Fibroblast of mammary gland (primary cell): ENCODE measurements at regions not wholly inside any gene's neighbourhood (a gene's known extent, or its start where the extent isn't known, plus 50 kb on each side); places are given as distances from the start of the nearest gene placed in this dataset.
"Not testable (repeated sequence)": the region's sequence is repeated elsewhere in the genome, so short reads cannot be mapped to it uniquely, and the experiment has no call there.

Experiments used
- DNase-seq: peaks from one replicate; pipeline ENCODE4 v3.0.0-alpha.2; 2010; ENCODE audit warnings: low read depth
- H3K4me3 ChIP-seq: 2 replicates; pipeline ENCODE4 v1.5.1; 2011; ENCODE audit warnings: low read depth, mild to moderate bottlenecking, low read length, moderate library complexity; ENCODE audit not compliant: control insufficient read depth
- TF ChIP-seq, protein P1 (sequence below): conservative IDR thresholded peaks from 2 replicates; pipeline ENCODE4 v1.5.1; 2011; ENCODE audit warnings: low read depth, low read length, inconsistent platforms; ENCODE audit not compliant: control insufficient read depth, insufficient read depth

- TF ChIP-seq, protein P1, sequence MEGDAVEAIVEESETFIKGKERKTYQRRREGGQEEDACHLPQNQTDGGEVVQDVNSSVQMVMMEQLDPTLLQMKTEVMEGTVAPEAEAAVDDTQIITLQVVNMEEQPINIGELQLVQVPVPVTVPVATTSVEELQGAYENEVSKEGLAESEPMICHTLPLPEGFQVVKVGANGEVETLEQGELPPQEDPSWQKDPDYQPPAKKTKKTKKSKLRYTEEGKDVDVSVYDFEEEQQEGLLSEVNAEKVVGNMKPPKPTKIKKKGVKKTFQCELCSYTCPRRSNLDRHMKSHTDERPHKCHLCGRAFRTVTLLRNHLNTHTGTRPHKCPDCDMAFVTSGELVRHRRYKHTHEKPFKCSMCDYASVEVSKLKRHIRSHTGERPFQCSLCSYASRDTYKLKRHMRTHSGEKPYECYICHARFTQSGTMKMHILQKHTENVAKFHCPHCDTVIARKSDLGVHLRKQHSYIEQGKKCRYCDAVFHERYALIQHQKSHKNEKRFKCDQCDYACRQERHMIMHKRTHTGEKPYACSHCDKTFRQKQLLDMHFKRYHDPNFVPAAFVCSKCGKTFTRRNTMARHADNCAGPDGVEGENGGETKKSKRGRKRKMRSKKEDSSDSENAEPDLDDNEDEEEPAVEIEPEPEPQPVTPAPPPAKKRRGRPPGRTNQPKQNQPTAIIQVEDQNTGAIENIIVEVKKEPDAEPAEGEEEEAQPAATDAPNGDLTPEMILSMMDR: no peak
- no peak overlapping the region for H3K4me3 ChIP-seq
- DNase-seq: no peak
Measured at GRCh38 chr4:9608300-9608699, 164.1 kb downstream of the DEFB131A start.

DNA sequence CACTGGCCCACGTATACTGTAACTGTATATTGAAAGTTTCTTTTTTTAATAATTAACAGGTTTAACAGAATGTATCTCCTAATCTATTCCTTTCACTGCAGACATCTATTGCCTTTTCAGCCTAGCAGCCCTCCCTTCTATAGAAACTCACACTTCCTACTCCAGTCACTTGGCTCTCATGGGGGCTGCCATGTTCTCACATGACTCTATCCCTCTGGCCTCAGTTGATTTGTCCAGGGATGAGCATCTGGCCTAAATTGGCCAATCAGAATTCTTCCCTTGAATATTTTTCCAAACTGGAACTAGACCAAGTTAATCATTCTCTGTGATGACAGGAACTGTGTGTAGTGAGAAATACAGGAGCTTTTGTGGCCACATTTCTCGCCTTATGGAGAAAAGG lies 166.1 kb downstream of the DEFB131A start:
- H3K4me3 ChIP-seq, DNase-seq: not testable (repeated sequence)

GRCh38 chr4:9611101-9611500 lies 166.9 kb downstream of the DEFB131A start:
- TF ChIP-seq, protein P1: no peak
- H3K4me3 ChIP-seq: no peak overlapping the region
- DNase-seq: no peak

DNA sequence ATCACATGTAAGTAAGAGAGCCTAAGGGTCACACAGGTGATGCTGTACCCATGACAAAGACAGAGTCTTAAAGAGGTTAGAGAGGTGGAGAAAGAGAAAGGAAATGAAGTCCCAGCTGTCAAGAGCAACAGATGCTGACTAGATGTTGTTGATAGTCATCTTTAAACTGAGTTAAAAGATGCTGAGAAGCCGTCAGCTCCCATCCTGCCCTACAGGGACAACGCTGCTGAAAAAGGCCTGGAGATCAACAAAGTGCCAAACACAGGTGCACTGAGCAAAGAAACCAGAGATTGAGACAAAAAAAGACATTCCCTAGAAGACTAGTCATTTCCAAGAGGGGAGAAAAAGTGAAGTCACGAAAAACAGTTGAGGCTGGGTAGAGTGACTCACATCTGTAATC lies 145.0 kb upstream of the DRD5 start:
- not testable (repeated sequence) for H3K4me3 ChIP-seq, DNase-seq

DNA sequence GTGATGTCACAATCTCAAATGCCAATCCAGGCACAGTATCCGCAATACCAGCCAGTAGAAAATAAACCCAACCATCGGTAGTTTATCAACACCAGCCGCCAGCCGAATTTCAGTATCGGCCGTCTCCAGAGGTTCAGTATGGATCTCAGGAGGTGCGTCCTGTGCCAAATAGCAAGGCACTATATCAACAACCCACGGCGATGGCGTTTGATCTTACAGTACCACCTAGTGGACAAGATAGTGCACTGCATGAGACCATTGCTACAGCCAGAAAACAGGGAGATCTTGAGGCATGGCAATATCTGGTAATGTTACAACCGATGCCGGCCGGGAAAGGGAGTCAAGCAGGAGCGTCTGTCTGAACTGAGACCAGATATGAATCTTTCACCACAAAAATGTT lies 121.8 kb upstream of the DRD5 start:
- H3K4me3 ChIP-seq: not testable (repeated sequence)
- DNase-seq: peak; percentile 44
- TF ChIP-seq, protein P1: peak; percentile 38

GRCh38 chr4:9660955-9661354 lies 120.5 kb upstream of the DRD5 start:
- DNase-seq, H3K4me3 ChIP-seq: not testable (repeated sequence)

GRCh38 chr4:9670725-9671124 lies 110.7 kb upstream of the DRD5 start:
- not testable (repeated sequence) for DNase-seq, H3K4me3 ChIP-seq

- not testable (repeated sequence) for H3K4me3 ChIP-seq, DNase-seq
Measured at GRCh38 chr4:9677357-9677756, 104.1 kb upstream of the DRD5 start.

DNA sequence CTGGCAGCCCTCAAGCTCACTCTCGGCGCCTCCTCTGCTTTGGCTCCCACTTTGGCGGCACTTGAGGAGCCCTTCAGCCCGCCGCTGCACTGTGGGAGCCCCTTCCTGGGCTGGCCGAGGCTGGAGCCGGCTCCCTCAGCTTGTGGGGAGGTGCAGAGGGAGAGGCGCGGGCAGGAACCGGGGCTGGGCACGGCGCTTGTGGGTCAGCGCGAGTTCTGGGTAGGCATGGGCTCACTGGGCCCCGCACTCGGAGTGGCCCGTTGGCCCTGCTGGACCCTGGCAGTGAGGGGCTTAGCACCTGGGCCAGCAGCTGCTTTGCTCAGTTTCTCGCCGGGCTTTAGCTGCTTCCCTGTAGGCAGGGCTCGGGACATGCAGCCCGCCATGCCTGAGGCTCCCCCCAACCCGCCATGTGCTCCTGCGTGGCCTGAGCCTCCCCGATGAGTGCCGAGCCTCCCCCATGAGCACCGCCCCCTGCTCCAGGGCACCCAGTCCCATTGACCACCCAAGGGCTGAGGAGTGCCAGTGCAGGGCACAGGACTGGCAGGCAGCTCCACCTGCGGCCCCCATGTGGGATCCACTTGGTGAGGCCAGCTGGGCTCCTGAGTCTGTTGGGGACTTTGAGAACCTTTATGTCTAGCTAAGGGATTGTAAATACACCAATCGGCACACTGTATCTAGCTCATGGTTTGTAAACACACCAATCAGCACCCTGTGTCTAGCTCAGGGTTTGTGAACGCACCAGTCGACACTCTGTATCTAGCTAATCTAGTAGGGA lies 101.5 kb upstream of the DRD5 start:
- TF ChIP-seq, protein P1: no peak
- H3K4me3 ChIP-seq: no peak overlapping the region
- no peak for DNase-seq

GRCh38 chr4:9683174-9683573 lies 98.3 kb upstream of the DRD5 start:
- not testable (repeated sequence) for H3K4me3 ChIP-seq, DNase-seq

- H3K4me3 ChIP-seq, DNase-seq: not testable (repeated sequence)
Measured at GRCh38 chr4:9685016-9685415, 96.4 kb upstream of the DRD5 start.
